Muscle of leg (tissue), 3 donors: ENCODE measurements at regions not wholly inside any gene's neighbourhood (a gene's known extent, or its start where the extent isn't known, plus 50 kb on each side); places are given as distances from the start of the nearest gene placed in this dataset.

ENCODE experiments used
- DNase-seq: peaks from one replicate; pipeline ENCODE4 v3.0.0; 2013
- H3K27ac ChIP-seq: one replicate; pipeline ENCODE4 v1.5.1; 2013; ENCODE audit warnings: mild to moderate bottlenecking, low read length, control low read depth
- H3K27me3 ChIP-seq: one replicate; pipeline ENCODE4 v1.6.1; 2013; ENCODE audit warnings: low read length; ENCODE audit not compliant: control insufficient read depth, insufficient read depth
- H3K36me3 ChIP-seq: one replicate; pipeline ENCODE4 v1.6.1; 2013; ENCODE audit warnings: low read length; ENCODE audit not compliant: control insufficient read depth, insufficient read depth
- H3K4me1 ChIP-seq: one replicate; pipeline ENCODE4 v1.6.1; 2013; ENCODE audit warnings: low read length; ENCODE audit not compliant: control insufficient read depth, insufficient read depth
- H3K4me3 ChIP-seq: one replicate; pipeline ENCODE4 v1.5.1; 2013; ENCODE audit warnings: low read length, control low read depth
- H3K9me3 ChIP-seq: replicated peaks from 2 replicates; pipeline ENCODE4 v1.6.1; 2013; ENCODE audit warnings: low read depth, low read length; ENCODE audit not compliant: control insufficient read depth
- WGBS: methylation state at CpG from one replicate; pipeline ENCODE4 v1.1.5; 2013; ENCODE audit warnings: missing lambda C conversion rate; ENCODE audit not compliant: insufficient coverage; 5-methylcytosine and 5-hydroxymethylcytosine counted together

- Histone ChIP-seq H3K36me3 (no peaks in the 10 kb centered on the region), H3K27ac (no peak overlapping the region), H3K9me3 (no peaks in the 10 kb centered on the region), H3K4me1 (no peaks in the 10 kb centered on the region), H3K4me3 (no peak overlapping the region), H3K27me3 (peaks cover 2% of the 10 kb centered on the region)
- DNase-seq: no peak
- WGBS: no CpG with 5 or more reads among the region's 2 CpGs
These were observed 68.6 kb downstream of the TMEM100 start for GRCh38 chr17:55654022-55654421.

GRCh38 chr17:55652825-55653224 is 69.8 kb downstream of the TMEM100 start:
- no peaks in the 10 kb centered on the region for H3K36me3 ChIP-seq
- WGBS: 100% methylated on average over 1 of the region's 2 CpGs
- H3K4me3 ChIP-seq: no peak overlapping the region
- peaks cover 2% of the 10 kb centered on the region for H3K27me3 ChIP-seq
- H3K9me3 ChIP-seq: no peaks in the 10 kb centered on the region
- no peak for DNase-seq
- no peaks in the 10 kb centered on the region for H3K4me1 ChIP-seq
- H3K27ac ChIP-seq: no peak overlapping the region

- Histone ChIP-seq H3K27me3 (peaks cover 2% of the 10 kb centered on the region), H3K36me3 (no peaks in the 10 kb centered on the region), H3K4me1 (no peaks in the 10 kb centered on the region), H3K27ac (no peak overlapping the region), H3K4me3 (no peak overlapping the region), H3K9me3 (no peaks in the 10 kb centered on the region)
- no CpG with 5 or more reads among the region's 2 CpGs for WGBS
- DNase-seq: no peak
These were observed 70.4 kb downstream of the TMEM100 start for GRCh38 chr17:55652114-55652823.

GRCh38 chr17:55649957-55650597 is 72.6 kb downstream of the TMEM100 start:
- H3K36me3 ChIP-seq: no peaks in the 10 kb centered on the region
- no peaks in the 10 kb centered on the region for H3K27me3 ChIP-seq
- no peak overlapping the region for H3K27ac ChIP-seq
- DNase-seq: no peak
- H3K9me3 ChIP-seq: no peaks in the 10 kb centered on the region
- no peaks in the 10 kb centered on the region for H3K4me1 ChIP-seq
- H3K4me3 ChIP-seq: no peak overlapping the region
- no CpG with 5 or more reads among the region's 3 CpGs for WGBS

GRCh38 chr17:55648086-55648485 is 74.6 kb downstream of the TMEM100 start:
- Histone ChIP-seq H3K4me3 (no peak overlapping the region), H3K27me3 (no peaks in the 10 kb centered on the region), H3K27ac (no peak overlapping the region), H3K36me3 (no peaks in the 10 kb centered on the region), H3K4me1 (no peaks in the 10 kb centered on the region), H3K9me3 (no peaks in the 10 kb centered on the region)
- WGBS: 60% methylated on average over 1 of the region's 2 CpGs
- no peak for DNase-seq

- Histone ChIP-seq H3K4me3 (no peak overlapping the region), H3K4me1 (no peaks in the 10 kb centered on the region), H3K27me3 (no peaks in the 10 kb centered on the region), H3K36me3 (no peaks in the 10 kb centered on the region), H3K27ac (no peak overlapping the region), H3K9me3 (no peaks in the 10 kb centered on the region)
- WGBS: 100% methylated on average over 1 of the region's 2 CpGs
- no peak for DNase-seq
These were observed 77.3 kb downstream of the TMEM100 start for GRCh38 chr17:55645361-55645760.

- Histone ChIP-seq H3K9me3 (no peaks in the 10 kb centered on the region), H3K4me1 (no peaks in the 10 kb centered on the region), H3K4me3 (no peak overlapping the region), H3K36me3 (no peaks in the 10 kb centered on the region), H3K27ac (no peak overlapping the region), H3K27me3 (no peaks in the 10 kb centered on the region)
- WGBS: no CpG with 5 or more reads among the region's 5 CpGs
- DNase-seq: no peak
These were observed 78.3 kb downstream of the TMEM100 start for GRCh38 chr17:55644346-55644745.

- no CpG with 5 or more reads among the region's 1 CpG for WGBS
- Histone ChIP-seq H3K27me3 (no peaks in the 10 kb centered on the region), H3K4me3 (no peak overlapping the region), H3K27ac (no peak overlapping the region), H3K36me3 (no peaks in the 10 kb centered on the region), H3K4me1 (peaks cover 3% of the 10 kb centered on the region), H3K9me3 (no peaks in the 10 kb centered on the region)
- DNase-seq: no peak
These were observed 79.9 kb downstream of the TMEM100 start for GRCh38 chr17:55642741-55643140.

GRCh38 chr17:55641676-55642081 is 81.0 kb downstream of the TMEM100 start:
- peak; percentile 83 for DNase-seq
- Histone ChIP-seq H3K27ac (no peak overlapping the region), H3K9me3 (no peaks in the 10 kb centered on the region), H3K4me1 (peaks cover 3% of the 10 kb centered on the region), H3K36me3 (no peaks in the 10 kb centered on the region), H3K27me3 (no peaks in the 10 kb centered on the region), H3K4me3 (no peak overlapping the region)
- 16% methylated on average over 2 of the region's 3 CpGs for WGBS

GRCh38 chr17:55639096-55639495 is 83.6 kb downstream of the TMEM100 start:
- Histone ChIP-seq H3K4me1 (peaks cover 4% of the 10 kb centered on the region), H3K4me3 (no peak overlapping the region), H3K27me3 (no peaks in the 10 kb centered on the region), H3K9me3 (no peaks in the 10 kb centered on the region), H3K36me3 (no peaks in the 10 kb centered on the region), H3K27ac (no peak overlapping the region)
- 75% methylated on average over 2 of the region's 4 CpGs for WGBS
- DNase-seq: no peak
